ENCODE measurements at regions not wholly inside any gene's neighbourhood (a gene's known extent, or its start where the extent isn't known, plus 50 kb on each side); places are given as distances from the start of the nearest gene placed in this dataset.

DNA sequence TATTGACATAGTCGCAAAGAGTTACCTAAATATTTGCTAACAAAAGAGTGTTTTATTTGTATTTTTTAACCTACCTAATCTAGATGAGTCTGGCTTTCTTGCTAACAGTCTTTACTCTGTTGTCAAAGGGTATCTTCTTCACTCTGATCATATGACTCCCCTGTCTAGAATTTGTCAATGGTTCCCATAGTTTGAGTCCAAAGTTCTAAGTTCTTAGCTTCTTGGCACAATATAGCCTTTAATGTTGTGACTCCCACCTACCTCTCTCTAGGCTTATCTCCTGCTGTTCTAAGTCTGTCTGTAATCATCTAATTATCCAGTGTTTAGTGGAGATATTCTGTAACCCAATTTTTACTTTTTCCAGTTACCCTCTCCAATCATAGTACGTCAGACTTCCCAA lies 104.3 kb upstream of the PDE3A start:
- TF ChIP-seq, protein P1, sequence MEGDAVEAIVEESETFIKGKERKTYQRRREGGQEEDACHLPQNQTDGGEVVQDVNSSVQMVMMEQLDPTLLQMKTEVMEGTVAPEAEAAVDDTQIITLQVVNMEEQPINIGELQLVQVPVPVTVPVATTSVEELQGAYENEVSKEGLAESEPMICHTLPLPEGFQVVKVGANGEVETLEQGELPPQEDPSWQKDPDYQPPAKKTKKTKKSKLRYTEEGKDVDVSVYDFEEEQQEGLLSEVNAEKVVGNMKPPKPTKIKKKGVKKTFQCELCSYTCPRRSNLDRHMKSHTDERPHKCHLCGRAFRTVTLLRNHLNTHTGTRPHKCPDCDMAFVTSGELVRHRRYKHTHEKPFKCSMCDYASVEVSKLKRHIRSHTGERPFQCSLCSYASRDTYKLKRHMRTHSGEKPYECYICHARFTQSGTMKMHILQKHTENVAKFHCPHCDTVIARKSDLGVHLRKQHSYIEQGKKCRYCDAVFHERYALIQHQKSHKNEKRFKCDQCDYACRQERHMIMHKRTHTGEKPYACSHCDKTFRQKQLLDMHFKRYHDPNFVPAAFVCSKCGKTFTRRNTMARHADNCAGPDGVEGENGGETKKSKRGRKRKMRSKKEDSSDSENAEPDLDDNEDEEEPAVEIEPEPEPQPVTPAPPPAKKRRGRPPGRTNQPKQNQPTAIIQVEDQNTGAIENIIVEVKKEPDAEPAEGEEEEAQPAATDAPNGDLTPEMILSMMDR (conservative IDR thresholded peaks at IDR 0.05; ENCODE audit: low read length) = no peak
- TF ChIP-seq EZH2phosphoT487 (IDR thresholded peaks at IDR 0.05; ENCODE audit: borderline replicate concordance) = no peak
